Body of pancreas (tissue), 4 donors: ENCODE measurements at regions not wholly inside any gene's neighbourhood (a gene's known extent, or its start where the extent isn't known, plus 50 kb on each side); places are given as distances from the start of the nearest gene placed in this dataset.

ENCODE experiments used
- CTCF ChIP-seq, 7 experiments: fragments of 450-650 bp in 4 of 7; fragments of 200-600 bp in 3 of 7; sonication (generic) in 3 of 7; IDR thresholded peaks; one replicate each; pipeline ENCODE4 v1.5.1; 2016 to 2019; ENCODE audit warnings: antibody characterized with exemption in 7 of 7
- POLR2A ChIP-seq, 3 donors: fragments of 450-650 bp; IDR thresholded peaks; one replicate each; pipeline ENCODE4 v1.6.1; 2016; ENCODE audit warnings: antibody characterized with exemption in 3 of 3, mild to moderate bottlenecking in 2 of 3

GRCh38 chr2:132275396-132275795 lies 113.6 kb upstream of the ANKRD30BL start:
- TF ChIP-seq CTCF (IDR thresholded peaks at IDR 0.05) (no peak), POLR2A (IDR thresholded peaks at IDR 0.05) (no peak)
